Astrocyte of the spinal cord (primary cell): ENCODE measurements at regions not wholly inside any gene's neighbourhood (a gene's known extent, or its start where the extent isn't known, plus 50 kb on each side); places are given as distances from the start of the nearest gene placed in this dataset.

Experiments used
- DNase-seq: peaks from one replicate; pipeline ENCODE4 v3.0.0; 2011; ENCODE audit warnings: low read depth, low spot score
- H3K4me3 ChIP-seq: 2 replicates; pipeline ENCODE4 v1.5.1; 2011; ENCODE audit warnings: low read depth, mild to moderate bottlenecking, low read length, moderate library complexity
- in situ Hi-C: cut with HindIII; loops from 2 replicates; pipeline ENCODE4 v1.10.0; 2017; ENCODE audit warnings: low sequenced_read_pairs
- TF ChIP-seq, protein P1 (sequence below): IDR thresholded peaks from 2 replicates; pipeline ENCODE4 v1.5.1; 2012; ENCODE audit warnings: low read depth, mild to moderate bottlenecking, low read length, inconsistent platforms

DNA sequence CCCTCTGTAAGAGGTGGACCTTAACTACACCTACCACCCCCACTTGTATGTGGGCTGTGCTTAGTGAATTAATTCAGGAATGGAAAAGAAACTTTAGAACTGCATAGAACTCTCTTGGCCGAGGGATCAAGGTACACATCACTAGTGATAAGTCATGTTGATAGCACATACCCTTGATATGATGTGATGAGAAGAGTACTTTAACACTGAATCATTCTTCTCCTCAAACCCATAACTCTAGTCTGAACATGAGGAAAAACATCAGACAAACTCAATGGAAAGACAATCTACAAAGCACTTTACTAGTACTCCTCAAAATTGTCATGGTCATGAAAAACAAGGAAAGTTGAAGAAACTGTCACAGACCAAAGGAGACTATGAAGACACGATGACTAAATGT is 87.6 kb downstream of the P2RY1 start:
- TF ChIP-seq, protein P1, sequence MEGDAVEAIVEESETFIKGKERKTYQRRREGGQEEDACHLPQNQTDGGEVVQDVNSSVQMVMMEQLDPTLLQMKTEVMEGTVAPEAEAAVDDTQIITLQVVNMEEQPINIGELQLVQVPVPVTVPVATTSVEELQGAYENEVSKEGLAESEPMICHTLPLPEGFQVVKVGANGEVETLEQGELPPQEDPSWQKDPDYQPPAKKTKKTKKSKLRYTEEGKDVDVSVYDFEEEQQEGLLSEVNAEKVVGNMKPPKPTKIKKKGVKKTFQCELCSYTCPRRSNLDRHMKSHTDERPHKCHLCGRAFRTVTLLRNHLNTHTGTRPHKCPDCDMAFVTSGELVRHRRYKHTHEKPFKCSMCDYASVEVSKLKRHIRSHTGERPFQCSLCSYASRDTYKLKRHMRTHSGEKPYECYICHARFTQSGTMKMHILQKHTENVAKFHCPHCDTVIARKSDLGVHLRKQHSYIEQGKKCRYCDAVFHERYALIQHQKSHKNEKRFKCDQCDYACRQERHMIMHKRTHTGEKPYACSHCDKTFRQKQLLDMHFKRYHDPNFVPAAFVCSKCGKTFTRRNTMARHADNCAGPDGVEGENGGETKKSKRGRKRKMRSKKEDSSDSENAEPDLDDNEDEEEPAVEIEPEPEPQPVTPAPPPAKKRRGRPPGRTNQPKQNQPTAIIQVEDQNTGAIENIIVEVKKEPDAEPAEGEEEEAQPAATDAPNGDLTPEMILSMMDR = no peak
- no peak for DNase-seq
- no peak overlapping the region for H3K4me3 ChIP-seq
- in situ Hi-C loops = no loop called here

DNA sequence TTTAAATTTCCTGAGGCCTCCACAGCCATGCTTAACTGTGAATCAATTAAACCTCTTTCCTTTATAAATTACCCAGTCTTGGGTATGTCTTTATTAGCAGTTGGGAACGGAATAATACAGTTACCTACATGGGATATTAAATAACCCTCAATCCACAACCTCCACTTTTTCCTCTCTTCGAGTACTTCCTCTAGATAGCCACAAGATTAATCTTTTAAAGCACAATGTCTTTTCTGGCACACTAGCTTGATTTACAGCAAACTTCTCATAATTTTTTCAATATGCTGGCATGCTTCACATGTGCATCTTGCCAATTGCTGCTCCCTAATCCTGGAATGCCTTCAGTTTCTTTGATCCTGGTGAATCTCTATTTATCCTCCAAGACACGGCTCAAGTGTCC is 92.2 kb downstream of the P2RY1 start:
- H3K4me3 ChIP-seq = no peak overlapping the region

DNA sequence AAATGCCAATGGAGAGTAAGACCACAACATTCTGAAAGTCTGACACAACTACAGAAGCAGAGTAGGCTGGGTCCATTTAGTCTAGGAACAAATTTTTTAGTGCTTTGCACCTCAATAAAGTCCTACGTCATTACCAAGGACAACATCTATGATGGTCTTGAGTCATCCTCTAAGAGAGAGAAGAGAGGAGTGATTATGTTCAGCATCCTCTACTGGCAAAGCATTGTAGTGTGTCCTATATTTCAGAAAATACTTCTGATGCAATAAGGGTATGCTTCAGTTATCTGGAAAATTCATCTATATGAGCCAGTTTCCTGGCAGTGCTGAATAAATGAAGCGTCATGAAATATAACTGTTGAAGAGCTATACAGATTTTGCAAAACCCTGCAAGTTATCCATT is 95.6 kb downstream of the P2RY1 start:
- TF ChIP-seq, protein P1 = no peak
- no peak overlapping the region for H3K4me3 ChIP-seq
- in situ Hi-C loops = no loop called here
- DNase-seq = no peak

More for the DNA sequence above, 92.2 kb downstream of the P2RY1 start:
- no peak for DNase-seq
- TF ChIP-seq, protein P1 = no peak
- in situ Hi-C loops = no loop called here

DNA sequence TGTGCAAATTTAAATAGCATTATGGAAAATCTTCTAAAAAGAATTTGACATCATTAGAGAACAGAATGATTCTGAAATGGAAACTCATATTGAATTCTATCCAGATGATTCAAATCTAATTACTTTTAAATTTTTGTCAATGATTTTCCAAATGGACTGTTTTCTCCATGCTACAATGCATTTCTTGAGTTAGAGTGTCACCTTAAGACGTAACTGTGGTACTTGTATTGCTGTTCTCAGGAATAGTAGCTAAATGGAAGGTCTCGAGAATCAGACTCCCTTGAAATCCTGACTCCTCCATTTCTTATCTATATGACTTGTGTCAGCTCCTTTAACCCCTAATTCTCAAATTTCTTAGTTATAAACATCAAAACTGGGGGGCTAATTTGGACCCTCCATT is 102.3 kb downstream of the P2RY1 start:
- in situ Hi-C loops = no loop called here
- TF ChIP-seq, protein P1 = no peak
- no peak for DNase-seq
- H3K4me3 ChIP-seq = no peak overlapping the region

DNA sequence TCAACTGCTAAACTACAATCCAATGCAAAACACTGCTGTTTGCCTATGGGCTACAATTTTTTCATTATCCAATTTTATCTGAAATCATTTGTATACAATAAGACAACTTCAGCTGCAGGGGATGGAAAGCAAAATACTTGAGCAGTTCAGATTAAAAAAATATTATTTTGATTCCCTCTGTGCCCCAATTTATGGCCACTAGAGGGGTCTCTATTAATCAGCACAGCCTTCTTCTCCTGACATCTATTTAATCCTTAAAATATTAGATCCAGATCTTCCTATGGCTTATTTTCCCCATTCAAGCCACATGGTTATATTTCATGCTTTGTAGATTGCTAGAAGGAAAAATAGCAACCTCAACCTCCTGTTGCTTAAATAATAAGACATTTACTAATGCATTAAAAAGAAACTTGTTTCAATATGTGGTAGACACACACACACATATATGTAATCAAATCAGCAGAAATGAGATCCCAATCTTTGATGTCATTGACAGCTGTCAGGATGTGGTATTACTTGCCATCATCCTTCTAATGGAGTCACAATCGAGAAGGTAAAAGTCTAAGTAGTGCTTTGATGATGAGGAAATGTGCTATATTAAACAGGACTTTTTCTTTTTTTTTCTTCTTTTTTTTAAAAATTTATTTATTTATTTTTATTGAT is 104.2 kb downstream of the P2RY1 start:
- TF ChIP-seq, protein P1 = no peak
- in situ Hi-C loops = no loop called here
- no peak overlapping the region for H3K4me3 ChIP-seq
- DNase-seq = no peak

DNA sequence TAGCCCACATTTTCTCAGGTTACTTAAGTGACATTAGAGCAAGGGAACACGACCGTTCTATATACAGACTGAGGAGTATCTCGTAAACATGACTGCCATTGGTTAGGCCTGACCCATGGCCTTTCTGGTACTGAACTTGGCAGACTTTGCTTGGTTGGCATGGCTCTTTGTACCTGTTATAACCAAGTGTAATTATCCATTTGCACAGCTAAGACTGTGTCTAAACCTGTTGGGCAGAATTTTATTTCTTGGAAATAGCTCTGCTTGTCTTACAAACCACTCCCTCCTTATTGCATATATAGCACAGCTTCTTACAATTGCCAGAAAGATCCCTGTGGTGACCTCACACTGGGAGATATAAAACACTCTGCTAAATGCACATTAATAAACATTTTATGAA is 106.9 kb downstream of the P2RY1 start:
- no peak overlapping the region for H3K4me3 ChIP-seq
- in situ Hi-C loops = no loop called here
- TF ChIP-seq, protein P1 = no peak
- no peak for DNase-seq
